SK-N-SH treated with all-trans-retinoic acid at 6 μM for 48 hours (cell line): ENCODE measurements at regions not wholly inside any gene's neighbourhood (a gene's known extent, or its start where the extent isn't known, plus 50 kb on each side); places are given as distances from the start of the nearest gene placed in this dataset.

ENCODE experiments used
- ATAC-seq: fragments of 200-7000 bp; cut with Tn5 transposase; 3 replicates; pipeline ENCODE4 v1.9.1; 2020; ENCODE audit warnings: mild to moderate bottlenecking, moderate library complexity
- BACH2 ChIP-seq: fragments of 250-450 bp; sonication (Bioruptor Pico); IDR thresholded peaks from 2 replicates; pipeline ENCODE4 v1.9.0; 2021; ENCODE audit warnings: mild to moderate bottlenecking, borderline replicate concordance
- ESRRG ChIP-seq: fragments of 250-450 bp; sonication (Bioruptor Pico); IDR thresholded peaks from 2 replicates; pipeline ENCODE4 v1.6.1; 2021; ENCODE audit warnings: mild to moderate bottlenecking
- GLIS3 ChIP-seq: fragments of 250-450 bp; sonication (Bioruptor Pico); IDR thresholded peaks from 2 replicates; pipeline ENCODE4 v1.5.0; 2020; ENCODE audit warnings: mild to moderate bottlenecking, moderate library complexity
- ISL1 ChIP-seq: fragments of 250-450 bp; sonication (Bioruptor Pico); IDR thresholded peaks from 2 replicates; pipeline ENCODE4 v2.1.2; 2022; ENCODE audit warnings: mild to moderate bottlenecking, moderate library complexity
- OSR1 ChIP-seq: fragments of 250-450 bp; sonication (Bioruptor Pico); IDR thresholded peaks from 2 replicates; pipeline ENCODE4 v1.8.0; 2022; ENCODE audit warnings: moderate library complexity, mild to moderate bottlenecking, inconsistent platforms
- PPARA ChIP-seq: fragments of 250-450 bp; sonication (Bioruptor Pico); IDR thresholded peaks from 2 replicates; pipeline ENCODE4 v1.5.0; 2020; ENCODE audit warnings: mild to moderate bottlenecking, borderline replicate concordance
- RARB ChIP-seq: fragments of 250-450 bp; sonication (Bioruptor Pico); IDR thresholded peaks from 2 replicates; pipeline ENCODE4 v1.8.0; 2021; ENCODE audit warnings: mild to moderate bottlenecking, moderate library complexity
- SNAI2 ChIP-seq: fragments of 250-450 bp; sonication (Bioruptor Pico); IDR thresholded peaks from 2 replicates; pipeline ENCODE4 v1.5.0; 2020; ENCODE audit warnings: mild to moderate bottlenecking, moderate library complexity
- TCF4 ChIP-seq: fragments of 250-450 bp; sonication (Bioruptor Pico); IDR thresholded peaks from 2 replicates; pipeline ENCODE4 v1.8.0; 2021; ENCODE audit warnings: mild to moderate bottlenecking, moderate library complexity, borderline replicate concordance
- TOX ChIP-seq: fragments of 250-450 bp; sonication (Bioruptor Pico); IDR thresholded peaks from 2 replicates; pipeline ENCODE4 v1.8.0; 2021; ENCODE audit warnings: mild to moderate bottlenecking, moderate library complexity, borderline replicate concordance
- ZFP30 ChIP-seq: fragments of 450-650 bp; formaldehyde crosslinking; IDR thresholded peaks from 2 replicates; pipeline ENCODE4 v1.5.0; 2022; ENCODE audit warnings: mild to moderate bottlenecking, moderate library complexity
- ZNF565 ChIP-seq: fragments of 450-650 bp; formaldehyde crosslinking; conservative IDR thresholded peaks from 2 replicates; pipeline ENCODE4 v1.5.0; 2020; ENCODE audit warnings: low read depth, mild to moderate bottlenecking, moderate library complexity
- ZNF70 ChIP-seq: fragments of 450-650 bp; formaldehyde crosslinking; IDR thresholded peaks from 2 replicates; pipeline ENCODE4 v1.5.0; 2020; ENCODE audit warnings: mild to moderate bottlenecking, moderate library complexity
- ZNF8 ChIP-seq: fragments of 450-650 bp; formaldehyde crosslinking; IDR thresholded peaks from 2 replicates; pipeline ENCODE4 v1.5.0; 2020; ENCODE audit warnings: mild to moderate bottlenecking, moderate library complexity
- TF ChIP-seq, protein P1 (sequence below): fragments of 250-450 bp; sonication (Bioruptor Pico); IDR thresholded peaks from 2 replicates; pipeline ENCODE4 v1.8.0; 2021; ENCODE audit warnings: low read depth, mild to moderate bottlenecking, moderate library complexity, borderline replicate concordance
- TF ChIP-seq, protein P2 (sequence below): fragments of 250-450 bp; sonication (Bioruptor Pico); IDR thresholded peaks from 2 replicates; pipeline ENCODE4 v1.8.0; 2020; ENCODE audit warnings: mild to moderate bottlenecking, moderate library complexity, borderline replicate concordance
- TF ChIP-seq, protein P3 (sequence below): fragments of 250-450 bp; sonication (Bioruptor Pico); IDR thresholded peaks from 2 replicates; pipeline ENCODE4 v1.5.1; 2020; ENCODE audit warnings: low read depth, mild to moderate bottlenecking, moderate library complexity
- TF ChIP-seq, protein P4 (sequence below): fragments of 250-450 bp; sonication (Bioruptor Pico); IDR thresholded peaks from 2 replicates; pipeline ENCODE4 v1.5.1; 2021; ENCODE audit warnings: mild to moderate bottlenecking, moderate library complexity
- TF ChIP-seq, protein P5 (sequence below): fragments of 250-450 bp; sonication (Bioruptor Pico); IDR thresholded peaks from 2 replicates; pipeline ENCODE4 v1.5.0; 2020; ENCODE audit warnings: mild to moderate bottlenecking, moderate library complexity

DNA sequence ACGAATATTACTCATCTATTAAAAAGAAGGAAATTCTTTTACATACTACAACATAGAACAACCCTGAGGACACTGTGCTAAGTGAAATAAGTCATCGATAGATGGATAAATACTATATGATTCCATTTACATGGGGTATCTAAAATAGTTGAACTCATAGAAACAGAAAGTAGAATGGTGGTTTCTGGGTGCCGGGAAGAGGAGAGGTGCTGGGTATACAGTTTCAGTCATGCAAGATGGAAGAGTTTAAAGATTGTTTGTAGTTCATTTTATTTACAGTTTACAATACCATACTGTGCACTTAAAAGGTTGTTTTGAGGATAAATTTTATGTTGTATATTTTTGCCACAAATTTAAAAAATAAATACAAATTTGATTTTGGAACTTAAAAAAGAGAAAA lies 267.5 kb upstream of the ITGA1 start (continued):
- TF ChIP-seq PPARA (CRISPR knock-in tag) (no peak), ESRRG (CRISPR knock-in tag) (no peak), ZNF565 (CRISPR knock-in tag) (no peak), TOX (no peak), BACH2 (no peak)
- TF ChIP-seq, protein P1, sequence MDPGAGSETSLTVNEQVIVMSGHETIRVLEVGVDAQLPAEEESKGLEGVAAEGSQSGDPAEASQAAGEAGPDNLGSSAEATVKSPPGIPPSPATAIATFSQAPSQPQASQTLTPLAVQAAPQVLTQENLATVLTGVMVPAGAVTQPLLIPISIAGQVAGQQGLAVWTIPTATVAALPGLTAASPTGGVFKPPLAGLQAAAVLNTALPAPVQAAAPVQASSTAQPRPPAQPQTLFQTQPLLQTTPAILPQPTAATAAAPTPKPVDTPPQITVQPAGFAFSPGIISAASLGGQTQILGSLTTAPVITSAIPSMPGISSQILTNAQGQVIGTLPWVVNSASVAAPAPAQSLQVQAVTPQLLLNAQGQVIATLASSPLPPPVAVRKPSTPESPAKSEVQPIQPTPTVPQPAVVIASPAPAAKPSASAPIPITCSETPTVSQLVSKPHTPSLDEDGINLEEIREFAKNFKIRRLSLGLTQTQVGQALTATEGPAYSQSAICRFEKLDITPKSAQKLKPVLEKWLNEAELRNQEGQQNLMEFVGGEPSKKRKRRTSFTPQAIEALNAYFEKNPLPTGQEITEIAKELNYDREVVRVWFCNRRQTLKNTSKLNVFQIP (CRISPR knock-in tag): no peak

DNA sequence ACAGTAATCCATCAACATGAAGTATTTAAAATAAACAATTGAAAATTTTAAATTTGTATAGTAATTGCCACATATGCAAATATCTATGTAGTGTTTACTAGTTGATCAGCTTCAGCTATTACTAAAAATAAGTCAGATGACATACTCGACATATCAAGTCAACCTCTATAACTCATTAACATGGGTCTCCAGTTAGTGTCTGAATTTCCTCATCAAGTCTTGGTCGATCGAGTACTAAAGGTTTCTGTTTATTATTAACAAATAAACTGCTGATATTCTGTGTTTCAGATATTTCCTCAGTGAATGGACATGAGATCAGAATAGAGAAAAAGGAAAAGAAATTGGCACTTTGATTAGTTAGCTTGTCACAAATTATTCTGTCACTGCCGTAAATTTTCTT lies 266.5 kb upstream of the ITGA1 start:
- no peak for TF ChIP-seq BACH2
- no peak for TF ChIP-seq OSR1 (CRISPR knock-in tag)
- TF ChIP-seq, protein P2, sequence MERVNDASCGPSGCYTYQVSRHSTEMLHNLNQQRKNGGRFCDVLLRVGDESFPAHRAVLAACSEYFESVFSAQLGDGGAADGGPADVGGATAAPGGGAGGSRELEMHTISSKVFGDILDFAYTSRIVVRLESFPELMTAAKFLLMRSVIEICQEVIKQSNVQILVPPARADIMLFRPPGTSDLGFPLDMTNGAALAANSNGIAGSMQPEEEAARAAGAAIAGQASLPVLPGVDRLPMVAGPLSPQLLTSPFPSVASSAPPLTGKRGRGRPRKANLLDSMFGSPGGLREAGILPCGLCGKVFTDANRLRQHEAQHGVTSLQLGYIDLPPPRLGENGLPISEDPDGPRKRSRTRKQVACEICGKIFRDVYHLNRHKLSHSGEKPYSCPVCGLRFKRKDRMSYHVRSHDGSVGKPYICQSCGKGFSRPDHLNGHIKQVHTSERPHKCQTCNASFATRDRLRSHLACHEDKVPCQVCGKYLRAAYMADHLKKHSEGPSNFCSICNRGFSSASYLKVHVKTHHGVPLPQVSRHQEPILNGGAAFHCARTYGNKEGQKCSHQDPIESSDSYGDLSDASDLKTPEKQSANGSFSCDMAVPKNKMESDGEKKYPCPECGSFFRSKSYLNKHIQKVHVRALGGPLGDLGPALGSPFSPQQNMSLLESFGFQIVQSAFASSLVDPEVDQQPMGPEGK: no peak
- TF ChIP-seq ZNF8 (CRISPR knock-in tag): no peak
- no peak for TF ChIP-seq ISL1
- TF ChIP-seq, protein P3, sequence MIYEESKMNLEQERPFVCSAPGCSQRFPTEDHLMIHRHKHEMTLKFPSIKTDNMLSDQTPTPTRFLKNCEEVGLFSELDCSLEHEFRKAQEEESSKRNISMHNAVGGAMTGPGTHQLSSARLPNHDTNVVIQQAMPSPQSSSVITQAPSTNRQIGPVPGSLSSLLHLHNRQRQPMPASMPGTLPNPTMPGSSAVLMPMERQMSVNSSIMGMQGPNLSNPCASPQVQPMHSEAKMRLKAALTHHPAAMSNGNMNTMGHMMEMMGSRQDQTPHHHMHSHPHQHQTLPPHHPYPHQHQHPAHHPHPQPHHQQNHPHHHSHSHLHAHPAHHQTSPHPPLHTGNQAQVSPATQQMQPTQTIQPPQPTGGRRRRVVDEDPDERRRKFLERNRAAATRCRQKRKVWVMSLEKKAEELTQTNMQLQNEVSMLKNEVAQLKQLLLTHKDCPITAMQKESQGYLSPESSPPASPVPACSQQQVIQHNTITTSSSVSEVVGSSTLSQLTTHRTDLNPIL (CRISPR knock-in tag): no peak
- TF ChIP-seq SNAI2: no peak
- TF ChIP-seq, protein P1 (CRISPR knock-in tag): no peak
- no peak for ATAC-seq

DNA sequence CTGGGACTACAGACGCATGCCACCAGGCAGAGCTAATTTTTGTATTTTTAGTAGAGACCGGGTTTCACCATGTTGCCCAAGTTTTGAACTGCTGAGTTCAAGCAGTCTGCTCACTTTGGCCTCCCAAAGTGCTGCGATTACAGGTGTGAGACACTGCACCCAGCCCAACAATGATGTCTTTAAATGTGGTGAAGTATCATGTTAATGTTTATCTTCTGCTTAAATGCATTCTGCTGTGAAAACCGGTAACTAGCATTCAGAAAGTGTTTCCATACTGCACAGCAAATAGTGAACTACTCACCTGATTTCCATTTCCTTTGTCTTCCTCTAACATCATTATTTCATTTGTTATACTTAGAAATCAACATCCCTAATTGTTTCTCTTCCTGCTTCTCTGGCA lies 264.0 kb upstream of the ITGA1 start:
- TF ChIP-seq SNAI2 (no peak), BACH2 (no peak), ZFP30 (CRISPR knock-in tag) (no peak), ZNF70 (CRISPR knock-in tag) (no peak), GLIS3 (CRISPR knock-in tag) (no peak), ISL1 (no peak), RARB (no peak), ZNF565 (CRISPR knock-in tag) (no peak), TCF4 (CRISPR knock-in tag) (no peak), ZNF8 (CRISPR knock-in tag) (no peak), ESRRG (CRISPR knock-in tag) (no peak)
- TF ChIP-seq, protein P1 (CRISPR knock-in tag): no peak
- TF ChIP-seq, protein P3 (CRISPR knock-in tag): no peak
- TF ChIP-seq, protein P2: no peak
- TF ChIP-seq, protein P4, sequence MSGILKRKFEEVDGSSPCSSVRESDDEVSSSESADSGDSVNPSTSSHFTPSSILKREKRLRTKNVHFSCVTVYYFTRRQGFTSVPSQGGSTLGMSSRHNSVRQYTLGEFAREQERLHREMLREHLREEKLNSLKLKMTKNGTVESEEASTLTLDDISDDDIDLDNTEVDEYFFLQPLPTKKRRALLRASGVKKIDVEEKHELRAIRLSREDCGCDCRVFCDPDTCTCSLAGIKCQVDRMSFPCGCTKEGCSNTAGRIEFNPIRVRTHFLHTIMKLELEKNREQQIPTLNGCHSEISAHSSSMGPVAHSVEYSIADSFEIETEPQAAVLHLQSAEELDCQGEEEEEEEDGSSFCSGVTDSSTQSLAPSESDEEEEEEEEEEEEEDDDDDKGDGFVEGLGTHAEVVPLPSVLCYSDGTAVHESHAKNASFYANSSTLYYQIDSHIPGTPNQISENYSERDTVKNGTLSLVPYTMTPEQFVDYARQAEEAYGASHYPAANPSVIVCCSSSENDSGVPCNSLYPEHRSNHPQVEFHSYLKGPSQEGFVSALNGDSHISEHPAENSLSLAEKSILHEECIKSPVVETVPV (CRISPR knock-in tag): no peak
- TF ChIP-seq, protein P5, sequence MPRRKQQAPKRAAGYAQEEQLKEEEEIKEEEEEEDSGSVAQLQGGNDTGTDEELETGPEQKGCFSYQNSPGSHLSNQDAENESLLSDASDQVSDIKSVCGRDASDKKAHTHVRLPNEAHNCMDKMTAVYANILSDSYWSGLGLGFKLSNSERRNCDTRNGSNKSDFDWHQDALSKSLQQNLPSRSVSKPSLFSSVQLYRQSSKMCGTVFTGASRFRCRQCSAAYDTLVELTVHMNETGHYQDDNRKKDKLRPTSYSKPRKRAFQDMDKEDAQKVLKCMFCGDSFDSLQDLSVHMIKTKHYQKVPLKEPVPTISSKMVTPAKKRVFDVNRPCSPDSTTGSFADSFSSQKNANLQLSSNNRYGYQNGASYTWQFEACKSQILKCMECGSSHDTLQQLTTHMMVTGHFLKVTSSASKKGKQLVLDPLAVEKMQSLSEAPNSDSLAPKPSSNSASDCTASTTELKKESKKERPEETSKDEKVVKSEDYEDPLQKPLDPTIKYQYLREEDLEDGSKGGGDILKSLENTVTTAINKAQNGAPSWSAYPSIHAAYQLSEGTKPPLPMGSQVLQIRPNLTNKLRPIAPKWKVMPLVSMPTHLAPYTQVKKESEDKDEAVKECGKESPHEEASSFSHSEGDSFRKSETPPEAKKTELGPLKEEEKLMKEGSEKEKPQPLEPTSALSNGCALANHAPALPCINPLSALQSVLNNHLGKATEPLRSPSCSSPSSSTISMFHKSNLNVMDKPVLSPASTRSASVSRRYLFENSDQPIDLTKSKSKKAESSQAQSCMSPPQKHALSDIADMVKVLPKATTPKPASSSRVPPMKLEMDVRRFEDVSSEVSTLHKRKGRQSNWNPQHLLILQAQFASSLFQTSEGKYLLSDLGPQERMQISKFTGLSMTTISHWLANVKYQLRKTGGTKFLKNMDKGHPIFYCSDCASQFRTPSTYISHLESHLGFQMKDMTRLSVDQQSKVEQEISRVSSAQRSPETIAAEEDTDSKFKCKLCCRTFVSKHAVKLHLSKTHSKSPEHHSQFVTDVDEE: no peak
- TF ChIP-seq, all 23 proteins: peak for 0
- ATAC-seq: no peak
